GM12865 (cell line): ENCODE measurements at regions not wholly inside any gene's neighbourhood (a gene's known extent, or its start where the extent isn't known, plus 50 kb on each side); places are given as distances from the start of the nearest gene placed in this dataset.

Experiments used
- DNase-seq: peaks from one replicate; pipeline ENCODE4 v3.0.0; 2010; ENCODE audit warnings: low read depth
- H3K4me3 ChIP-seq: 2 replicates; pipeline ENCODE4 v1.5.1; 2011; ENCODE audit warnings: mild to moderate bottlenecking, low read depth, low read length, control low read depth
- CTCF ChIP-seq: IDR thresholded peaks from 2 replicates; pipeline ENCODE4 v1.5.1; 2011; ENCODE audit warnings: low read length, control low read depth, low read depth, inconsistent platforms; ENCODE audit not compliant: insufficient read depth; ENCODE audit errors: missing control alignments

GRCh38 chr11:33646629-33647028, 54.0 kb downstream of the C11orf91 start:
- no peak for TF ChIP-seq CTCF
- DNase-seq, result no peak
- H3K4me3 ChIP-seq, result no peak overlapping the region

GRCh38 chr11:33646168-33646567, 54.5 kb downstream of the C11orf91 start:
- TF ChIP-seq CTCF, result no peak
- DNase-seq, result no peak
- no peak overlapping the region for H3K4me3 ChIP-seq

- DNase-seq, result no peak
- no peak for TF ChIP-seq CTCF
- H3K4me3 ChIP-seq, result no peak overlapping the region
Observed at GRCh38 chr11:33645686-33646085, 54.9 kb downstream of the C11orf91 start.

- H3K4me3 ChIP-seq, result no peak overlapping the region
- no peak for DNase-seq
- no peak for TF ChIP-seq CTCF
Observed at GRCh38 chr11:33643167-33643824, 57.3 kb downstream of the C11orf91 start.

- no peak for TF ChIP-seq CTCF
- H3K4me3 ChIP-seq, result no peak overlapping the region
- DNase-seq, result no peak
Observed at GRCh38 chr11:33642461-33643166, 58.0 kb downstream of the C11orf91 start.

GRCh38 chr11:33640730-33641371, 59.8 kb downstream of the C11orf91 start:
- TF ChIP-seq CTCF, result no peak
- H3K4me3 ChIP-seq, result no peak overlapping the region
- no peak for DNase-seq
